ENCODE measurements at regions not wholly inside any gene's neighbourhood (a gene's known extent, or its start where the extent isn't known, plus 50 kb on each side); places are given as distances from the start of the nearest gene placed in this dataset.

DNA sequence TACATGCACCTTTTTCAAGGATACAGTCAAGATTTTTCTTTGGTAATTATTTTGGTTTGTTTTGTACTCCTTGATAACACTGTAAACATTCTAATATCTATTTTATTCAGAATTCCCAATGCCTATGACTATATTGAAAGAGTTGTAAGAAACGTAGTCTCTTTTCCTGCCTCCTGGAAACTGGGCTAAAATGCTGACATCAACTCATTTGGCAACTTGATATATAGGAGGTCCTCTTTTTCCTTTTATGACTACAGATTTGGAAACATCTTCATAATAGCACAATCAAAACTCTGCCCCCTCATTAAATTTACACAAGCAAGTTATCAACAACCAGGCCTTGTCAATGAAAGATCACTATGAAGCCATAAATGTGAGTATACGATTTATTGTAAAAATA lies 422.3 kb upstream of the PCDH15 start:
- DNase-seq (ENCODE audit: low spot score) = no peak
- in situ Hi-C loops (cut with MboI; ENCODE audit: low sequenced_read_pairs, unreplicated experiment) = no loop called here
- TF ChIP-seq, protein P1, sequence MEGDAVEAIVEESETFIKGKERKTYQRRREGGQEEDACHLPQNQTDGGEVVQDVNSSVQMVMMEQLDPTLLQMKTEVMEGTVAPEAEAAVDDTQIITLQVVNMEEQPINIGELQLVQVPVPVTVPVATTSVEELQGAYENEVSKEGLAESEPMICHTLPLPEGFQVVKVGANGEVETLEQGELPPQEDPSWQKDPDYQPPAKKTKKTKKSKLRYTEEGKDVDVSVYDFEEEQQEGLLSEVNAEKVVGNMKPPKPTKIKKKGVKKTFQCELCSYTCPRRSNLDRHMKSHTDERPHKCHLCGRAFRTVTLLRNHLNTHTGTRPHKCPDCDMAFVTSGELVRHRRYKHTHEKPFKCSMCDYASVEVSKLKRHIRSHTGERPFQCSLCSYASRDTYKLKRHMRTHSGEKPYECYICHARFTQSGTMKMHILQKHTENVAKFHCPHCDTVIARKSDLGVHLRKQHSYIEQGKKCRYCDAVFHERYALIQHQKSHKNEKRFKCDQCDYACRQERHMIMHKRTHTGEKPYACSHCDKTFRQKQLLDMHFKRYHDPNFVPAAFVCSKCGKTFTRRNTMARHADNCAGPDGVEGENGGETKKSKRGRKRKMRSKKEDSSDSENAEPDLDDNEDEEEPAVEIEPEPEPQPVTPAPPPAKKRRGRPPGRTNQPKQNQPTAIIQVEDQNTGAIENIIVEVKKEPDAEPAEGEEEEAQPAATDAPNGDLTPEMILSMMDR (IDR thresholded peaks at IDR 0.05; ENCODE audit: borderline replicate concordance, control extremely low read depth, extremely low read depth, insufficient read depth, missing control alignments) = no peak

DNA sequence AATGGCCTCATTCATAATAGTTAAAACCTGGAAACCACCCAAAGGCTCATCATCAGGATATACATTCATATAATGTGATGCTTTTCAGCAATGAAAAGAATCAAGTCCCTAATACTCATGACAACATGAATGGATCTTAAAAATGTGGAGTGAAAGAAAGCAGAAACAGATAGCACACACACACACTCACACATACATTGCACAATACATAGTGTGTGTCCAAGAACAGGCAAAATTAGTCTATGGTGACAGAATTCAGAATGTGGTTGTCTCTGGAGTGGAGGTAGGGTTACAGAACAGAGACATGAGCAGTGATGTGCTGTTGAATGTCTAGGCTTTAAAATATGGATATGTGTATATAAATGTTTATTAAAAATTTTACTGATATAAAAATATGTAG lies 419.9 kb upstream of the PCDH15 start:
- DNase-seq (ENCODE audit: low spot score) = no peak
- in situ Hi-C loops (cut with MboI; ENCODE audit: low sequenced_read_pairs, unreplicated experiment) = no loop called here
- TF ChIP-seq, protein P1 (IDR thresholded peaks at IDR 0.05; ENCODE audit: borderline replicate concordance, control extremely low read depth, extremely low read depth, insufficient read depth, missing control alignments) = no peak

DNA sequence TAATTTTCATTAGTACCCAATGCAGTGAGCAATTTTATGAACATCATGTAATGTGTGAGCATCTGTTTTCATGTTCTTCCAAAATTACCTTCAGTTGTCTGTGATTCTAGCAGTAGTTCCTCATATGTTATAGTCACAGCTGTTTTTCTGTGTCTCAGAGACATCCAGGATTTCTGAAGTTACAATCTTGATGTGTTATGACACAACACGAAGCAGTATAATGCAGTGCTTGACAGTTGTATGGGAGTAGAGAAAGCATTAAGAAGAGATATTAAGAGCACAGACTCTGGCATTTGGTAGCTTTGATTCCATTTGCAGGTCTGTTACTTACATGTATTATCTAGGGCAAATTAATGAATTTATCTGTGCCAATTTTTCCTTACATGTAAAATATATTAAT lies 414.7 kb upstream of the PCDH15 start:
- in situ Hi-C loops (cut with MboI; ENCODE audit: low sequenced_read_pairs, unreplicated experiment) = no loop called here
- TF ChIP-seq, protein P1 (IDR thresholded peaks at IDR 0.05; ENCODE audit: borderline replicate concordance, control extremely low read depth, extremely low read depth, insufficient read depth, missing control alignments) = no peak
- no peak for DNase-seq (ENCODE audit: low spot score)

DNA sequence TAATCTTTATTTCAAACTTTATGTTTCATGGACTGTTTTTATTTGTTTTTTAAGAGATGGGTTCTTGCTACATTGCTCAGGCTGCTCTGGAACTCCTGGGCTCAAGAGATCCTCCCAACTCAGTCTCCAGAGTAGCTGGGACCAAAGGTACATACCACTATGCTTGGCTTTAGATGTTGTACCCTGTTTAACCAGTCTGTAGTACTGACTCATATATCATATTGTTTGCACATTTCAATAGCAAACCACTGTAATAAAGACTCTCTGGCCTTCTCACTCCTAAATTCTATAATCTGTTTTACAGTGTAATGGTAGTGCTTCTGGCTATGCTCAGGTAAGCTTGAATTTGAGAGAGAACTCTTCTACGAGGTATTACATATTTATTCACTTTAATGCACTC lies 413.6 kb upstream of the PCDH15 start:
- no peak for DNase-seq (ENCODE audit: low spot score)
- TF ChIP-seq, protein P1 (IDR thresholded peaks at IDR 0.05; ENCODE audit: borderline replicate concordance, control extremely low read depth, extremely low read depth, insufficient read depth, missing control alignments) = no peak
- in situ Hi-C loops (cut with MboI; ENCODE audit: low sequenced_read_pairs, unreplicated experiment) = no loop called here

DNA sequence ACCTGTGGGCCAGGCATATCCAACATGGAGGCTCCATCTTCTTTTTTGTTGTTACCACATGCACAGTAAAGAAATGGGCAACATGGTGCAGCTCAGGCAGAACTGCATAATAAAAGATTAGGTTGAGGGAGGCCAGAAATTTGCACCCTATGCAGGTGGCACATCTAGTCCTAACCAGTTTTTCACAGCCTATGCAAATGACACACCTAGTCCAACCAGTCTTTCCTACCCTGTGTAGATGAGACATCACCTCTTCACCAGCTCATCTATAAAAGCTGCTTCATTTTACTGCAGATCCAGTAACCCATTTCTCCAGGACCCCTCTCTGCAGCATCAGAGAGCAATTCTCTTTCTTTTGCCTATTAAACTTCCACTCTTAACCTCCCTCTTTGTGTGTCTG lies 411.0 kb upstream of the PCDH15 start:
- TF ChIP-seq, protein P1 (IDR thresholded peaks at IDR 0.05; ENCODE audit: borderline replicate concordance, control extremely low read depth, extremely low read depth, insufficient read depth, missing control alignments) = no peak
- in situ Hi-C loops (cut with MboI; ENCODE audit: low sequenced_read_pairs, unreplicated experiment) = no loop called here
- no peak for DNase-seq (ENCODE audit: low spot score)

DNA sequence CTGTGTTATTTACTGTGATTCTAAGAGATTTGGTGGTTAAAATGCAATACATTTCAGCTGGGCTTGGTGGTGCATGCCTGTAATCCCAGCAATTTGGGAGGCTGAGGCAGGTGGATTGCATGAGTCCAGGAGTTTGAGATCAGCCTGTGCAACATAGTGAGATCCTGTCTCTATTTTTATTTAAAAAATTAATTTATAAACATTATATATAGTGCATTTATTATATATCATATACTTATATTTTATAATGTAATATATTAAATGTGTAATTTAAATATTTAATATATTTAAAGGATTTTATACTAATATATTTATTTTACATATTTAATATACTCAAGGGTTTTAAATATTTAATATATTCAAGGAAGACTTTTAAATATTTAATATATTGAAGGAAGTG lies 402.8 kb upstream of the PCDH15 start:
- no peak for DNase-seq (ENCODE audit: low spot score)
- in situ Hi-C loops (cut with MboI; ENCODE audit: low sequenced_read_pairs, unreplicated experiment) = no loop called here
- TF ChIP-seq, protein P1 (IDR thresholded peaks at IDR 0.05; ENCODE audit: borderline replicate concordance, control extremely low read depth, extremely low read depth, insufficient read depth, missing control alignments) = no peak

DNA sequence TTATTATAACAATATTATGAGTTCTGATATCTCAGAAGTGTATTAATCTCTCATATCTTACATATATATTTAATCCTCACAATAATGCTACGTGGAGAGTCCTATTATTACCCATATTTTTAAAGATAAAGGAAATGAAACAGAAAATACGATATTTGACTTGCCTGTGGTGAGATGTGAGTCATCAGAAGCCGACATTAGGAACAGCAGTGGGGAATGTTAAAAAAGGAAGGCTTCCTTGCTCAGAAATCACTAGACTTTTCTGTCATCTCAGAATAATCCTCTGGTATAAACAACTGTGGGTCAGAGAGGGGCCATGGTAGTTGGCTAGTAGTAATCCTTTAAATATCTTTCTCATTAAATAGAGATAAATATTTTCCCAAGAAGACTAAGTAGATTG lies 402.3 kb upstream of the PCDH15 start:
- TF ChIP-seq, protein P1 (IDR thresholded peaks at IDR 0.05; ENCODE audit: borderline replicate concordance, control extremely low read depth, extremely low read depth, insufficient read depth, missing control alignments) = no peak
- in situ Hi-C loops (cut with MboI; ENCODE audit: low sequenced_read_pairs, unreplicated experiment) = no loop called here
- no peak for DNase-seq (ENCODE audit: low spot score)
